Dedifferentiated amniotic fluid mesenchymal stem cell (primary cell): ENCODE measurements at regions not wholly inside any gene's neighbourhood (a gene's known extent, or its start where the extent isn't known, plus 50 kb on each side); places are given as distances from the start of the nearest gene placed in this dataset.

Experiments
- DNase-seq: peaks from one replicate; pipeline ENCODE4 v3.0.0-alpha.2; 2016; ENCODE audit errors: extremely low spot score

DNA sequence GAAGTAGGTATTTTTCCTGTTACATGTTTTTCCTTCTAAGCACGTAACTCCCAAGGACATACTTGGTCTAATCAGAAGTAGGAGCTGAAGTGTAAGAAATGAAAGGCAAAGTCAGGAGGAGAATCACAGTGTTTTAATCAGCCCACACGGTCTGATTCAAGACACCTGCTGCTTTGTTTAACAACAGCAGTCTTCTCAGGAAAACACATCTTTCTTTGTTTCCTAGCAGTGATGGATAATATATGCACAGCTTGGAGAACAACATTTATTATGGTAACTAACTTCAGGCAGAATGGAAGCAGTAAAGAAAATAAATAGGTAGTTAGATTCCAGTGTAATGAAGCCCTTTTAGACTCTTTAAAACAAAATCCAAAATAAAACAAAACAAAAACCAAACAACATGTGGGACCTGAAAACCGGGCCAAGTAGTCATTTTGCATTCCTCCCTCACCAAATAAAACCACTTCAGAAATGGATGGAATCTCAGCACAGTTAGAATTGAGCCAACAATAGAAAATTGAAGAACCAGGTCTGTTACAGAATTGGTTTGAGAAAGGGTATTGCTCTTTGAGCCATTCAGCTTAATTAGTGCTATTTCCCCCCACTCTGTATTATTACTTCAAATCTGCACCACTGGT is 61.1 kb upstream of the UGP2 start:
- DNase-seq = no peak

DNA sequence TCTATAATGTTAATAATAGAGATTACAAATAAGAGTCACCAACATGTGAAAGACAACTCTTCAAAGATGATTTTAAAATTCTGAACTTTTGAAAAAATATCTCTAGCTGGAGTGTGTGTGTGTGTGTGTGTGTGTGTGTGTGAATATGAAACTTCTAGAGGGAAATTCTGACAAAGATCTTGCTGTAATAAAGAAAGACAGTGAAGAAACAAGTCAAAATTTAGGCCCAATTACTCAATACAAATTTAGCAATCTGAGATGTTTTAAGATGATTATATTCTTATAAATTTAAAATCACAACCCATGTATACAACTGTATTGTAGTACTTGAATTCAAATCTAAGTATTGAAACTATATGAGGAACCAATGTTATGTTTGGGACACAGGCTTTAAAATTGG is 57.2 kb upstream of the UGP2 start:
- no peak for DNase-seq

GRCh38 chr2:63785096-63785495 is 56.6 kb upstream of the UGP2 start:
- no peak for DNase-seq

DNA sequence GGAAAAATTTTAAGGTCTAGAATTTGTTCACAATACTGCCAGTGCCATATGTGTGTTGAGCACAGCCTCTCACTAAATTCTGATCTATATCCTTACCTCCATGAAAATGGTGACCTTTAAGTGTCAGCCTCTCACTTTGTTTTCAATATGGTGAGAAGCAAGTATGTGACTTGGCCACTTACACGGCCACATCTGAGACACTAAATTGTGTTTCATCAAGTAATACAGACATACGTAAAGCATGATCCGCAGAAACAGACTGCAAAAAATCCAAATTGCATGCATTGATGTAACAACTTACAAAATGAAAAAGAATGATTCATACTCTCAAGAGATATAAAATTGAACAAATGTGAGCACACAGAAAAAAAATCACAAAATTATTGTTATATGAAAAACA is 55.2 kb upstream of the UGP2 start:
- no peak for DNase-seq

DNA sequence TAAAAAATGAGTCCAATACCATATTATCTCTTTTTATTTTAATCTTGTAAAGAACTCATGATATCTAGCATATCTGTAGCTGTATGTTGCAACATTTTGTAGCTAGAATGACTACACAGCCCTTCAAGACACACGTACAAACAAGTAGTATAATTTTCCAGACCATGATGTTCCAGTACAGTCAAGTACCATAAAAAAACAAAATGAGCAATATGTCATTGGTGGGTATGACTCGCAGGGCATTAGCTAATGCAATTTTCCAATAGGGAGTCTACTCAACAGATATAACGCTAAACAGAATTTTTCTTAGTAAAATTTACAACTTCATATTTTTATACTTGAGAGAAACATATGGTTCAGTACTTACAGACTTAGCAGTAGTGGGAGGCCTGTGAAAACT is 53.6 kb upstream of the UGP2 start:
- no peak for DNase-seq

GRCh38 chr2:63789338-63790020 is 52.2 kb upstream of the UGP2 start:
- peak; percentile 78 for DNase-seq

GRCh38 chr2:63790491-63790890 is 51.2 kb upstream of the UGP2 start:
- no peak for DNase-seq

- DNase-seq = peak; percentile 81
Measured at GRCh38 chr2:63790906-63791305, 50.8 kb upstream of the UGP2 start.

- no peak for DNase-seq
Measured at GRCh38 chr2:63791387-63791786, 50.3 kb upstream of the UGP2 start.
